H1 (cell line): ENCODE measurements at regions not wholly inside any gene's neighbourhood (a gene's known extent, or its start where the extent isn't known, plus 50 kb on each side); places are given as distances from the start of the nearest gene placed in this dataset.

Experiments used
- CTCF ChIA-PET: fragments of 300-600 bp; sonication (Branson Sonifier 250); formaldehyde crosslinking; loops from one replicate; lab custom pipeline; 2021; ENCODE audit not compliant: partially characterized antibody; lab: Charles Lee
- POLR2A ChIA-PET: fragments of 300-600 bp; sonication (Branson Sonifier 250); formaldehyde crosslinking; loops from one replicate; lab custom pipeline; 2021; ENCODE audit warnings: inconsistent platforms; ENCODE audit not compliant: partially characterized antibody; lab: Charles Lee
- DNase-seq, 2 experiments: peaks; one replicate each; pipeline versions ENCODE4 v3.0.0 to v3.0.0-alpha.2; 2010 to 2022; ENCODE audit warnings: low spot score in 2 of 2, low read depth in 1 of 2, mixed read lengths in 1 of 2
- FAIRE-seq: peaks from 2 replicates; lab custom pipeline; 2011; peaks lifted over from hg19 to GRCh38; lab: Jason Lieb, UNC
- H2AFZ ChIP-seq: 2 replicates; pipeline ENCODE4 v1.8.1; 2012; ENCODE audit warnings: low read length, inconsistent platforms
- H2AK5ac ChIP-seq: 2 replicates; pipeline ENCODE4 v1.6.1; 2013; ENCODE audit warnings: low read depth, low read length
- H2BK120ac ChIP-seq: replicated peaks from 2 replicates; pipeline ENCODE3; 2013; ENCODE audit warnings: low read depth, low read length, inconsistent platforms
- H2BK12ac ChIP-seq: 2 replicates; pipeline ENCODE4 v1.6.1; 2013; ENCODE audit warnings: low read depth, low read length
- H2BK15ac ChIP-seq: 2 replicates; pipeline ENCODE4 v1.6.1; 2013; ENCODE audit warnings: low read length
- H2BK20ac ChIP-seq: 2 replicates; pipeline ENCODE4 v1.6.1; 2013; ENCODE audit warnings: low read length
- H2BK5ac ChIP-seq: 2 replicates; pipeline ENCODE4 v1.6.1; 2013; ENCODE audit warnings: low read depth, low read length
- H3K14ac ChIP-seq: 2 replicates; pipeline ENCODE4 v1.6.1; 2013; ENCODE audit warnings: inconsistent platforms; ENCODE audit not compliant: insufficient read length
- H3K18ac ChIP-seq: 2 replicates; pipeline ENCODE4 v1.6.1; 2013; ENCODE audit warnings: low read length; ENCODE audit errors: extremely low read depth
- H3K23ac ChIP-seq: 2 replicates; pipeline ENCODE4 v1.6.1; 2013; ENCODE audit warnings: inconsistent platforms; ENCODE audit not compliant: insufficient read length
- H3K23me2 ChIP-seq: 2 replicates; pipeline ENCODE4 v1.6.1; 2013; ENCODE audit warnings: low read depth, low read length
- H3K27ac ChIP-seq: 2 replicates; pipeline ENCODE4 v1.6.1; 2011; ENCODE audit warnings: low read depth, low read length, inconsistent platforms
- H3K27me3 ChIP-seq, 4 experiments: replicated peaks in 1 of 4; 1 replicate in 1 of 4; 2 replicates in 3 of 4; pipeline versions ENCODE4 v1.6.1 to v1.8.1; 2011 to 2013; ENCODE audit warnings: low read length in 3 of 4, mild to moderate bottlenecking in 3 of 4, inconsistent platforms in 2 of 4, mixed read lengths in 2 of 4, moderate library complexity in 1 of 4; ENCODE audit not compliant: control insufficient read depth in 3 of 4, insufficient read depth in 3 of 4; ENCODE audit errors: extremely low read depth in 1 of 4
- H3K36me3 ChIP-seq, 4 experiments: 2 replicates each; pipeline versions ENCODE4 v1.6.1 to v1.8.1; 2011 to 2013; ENCODE audit warnings: mild to moderate bottlenecking in 4 of 4, low read length in 3 of 4, moderate library complexity in 2 of 4, control low read depth in 1 of 4, inconsistent platforms in 1 of 4; ENCODE audit not compliant: insufficient read depth in 4 of 4, control insufficient read depth in 2 of 4
- H3K4ac ChIP-seq: replicated peaks from 2 replicates; pipeline ENCODE3; 2013; ENCODE audit warnings: low read length, low read depth, mixed read lengths, inconsistent platforms; ENCODE audit not compliant: insufficient read length
- H3K4me1 ChIP-seq, 4 experiments: replicated peaks in 1 of 4; 1 replicate in 1 of 4; 2 replicates in 3 of 4; pipeline versions ENCODE4 v1.6.1 to v1.8.1; 2011 to 2013; ENCODE audit warnings: low read length in 3 of 4, inconsistent platforms in 2 of 4, mixed read lengths in 1 of 4; ENCODE audit not compliant: insufficient read depth in 4 of 4, control insufficient read depth in 3 of 4
- H3K4me2 ChIP-seq, 2 experiments: 2 replicates each; pipeline versions ENCODE4 v1.6.1 to v1.8.1; 2011 to 2013; ENCODE audit warnings: low read depth in 2 of 2, low read length in 2 of 2, control low read depth in 1 of 2, inconsistent platforms in 1 of 2, mild to moderate bottlenecking in 1 of 2; ENCODE audit not compliant: insufficient read depth in 1 of 2
- H3K4me3 ChIP-seq, 4 experiments: fragments of 200-600, 300-600 bp in 1 of 4; sonication (generic), shearing (Covaris generic), sonication (Bioruptor Twin) in 1 of 4; 2 replicates each; pipeline versions ENCODE4 v1.5.1 to v1.8.1; 2011 to 2016; ENCODE audit warnings: low read length in 4 of 4, low read depth in 3 of 4, control low read depth in 2 of 4, inconsistent platforms in 2 of 4, mild to moderate bottlenecking in 2 of 4, mixed read lengths in 1 of 4, moderate library complexity in 1 of 4; ENCODE audit not compliant: insufficient read depth in 2 of 4; ENCODE audit errors: extremely low read depth in 1 of 4
- H3K56ac ChIP-seq: replicated peaks from 2 replicates; pipeline ENCODE3; 2013; ENCODE audit warnings: low read depth, mild to moderate bottlenecking, mixed read lengths, low read length, inconsistent platforms; ENCODE audit not compliant: insufficient read length
- H3K79me1 ChIP-seq: 2 replicates; pipeline ENCODE4 v1.6.1; 2013; ENCODE audit warnings: low read depth, low read length, control low read depth
- H3K79me2 ChIP-seq, 2 experiments: 2 replicates each; pipeline versions ENCODE4 v1.6.1 to v1.8.1; 2012 to 2013; ENCODE audit warnings: low read length in 2 of 2, mild to moderate bottlenecking in 2 of 2, inconsistent platforms in 1 of 2; ENCODE audit not compliant: insufficient read depth in 2 of 2, control insufficient read depth in 1 of 2
- H3K9ac ChIP-seq, 4 experiments: replicated peaks in 1 of 4; 1 replicate in 1 of 4; 2 replicates in 3 of 4; pipeline versions ENCODE4 v1.6.1 to v1.8.1; 2011 to 2013; ENCODE audit warnings: low read depth in 3 of 4, low read length in 3 of 4, control low read depth in 2 of 4, mild to moderate bottlenecking in 2 of 4, moderate library complexity in 2 of 4, inconsistent platforms in 1 of 4; ENCODE audit errors: extremely low read depth in 1 of 4
- H3K9me3 ChIP-seq, 2 experiments: 2 replicates each; pipeline versions ENCODE4 v1.6.1 to v1.8.1; 2012 to 2013; ENCODE audit warnings: mild to moderate bottlenecking in 2 of 2, moderate library complexity in 2 of 2, control low read depth in 1 of 2, inconsistent platforms in 1 of 2, low read depth in 1 of 2, low read length in 1 of 2, mixed read lengths in 1 of 2; ENCODE audit not compliant: insufficient read depth in 2 of 2
- H4K20me1 ChIP-seq, 2 experiments: replicated peaks in 1 of 2; 2 replicates each; pipeline versions ENCODE3 to v1.8.1; 2011 to 2013; ENCODE audit warnings: inconsistent platforms in 2 of 2, low read length in 2 of 2, mild to moderate bottlenecking in 1 of 2; ENCODE audit not compliant: insufficient read depth in 2 of 2, control insufficient read depth in 1 of 2
- H4K5ac ChIP-seq: 2 replicates; pipeline ENCODE4 v1.6.1; 2013; ENCODE audit warnings: low read length, low read depth, mixed read lengths, inconsistent platforms; ENCODE audit not compliant: insufficient read length
- H4K8ac ChIP-seq: 2 replicates; pipeline ENCODE4 v1.8.0; 2013; ENCODE audit warnings: mild to moderate bottlenecking, moderate library complexity, low read length, inconsistent platforms; ENCODE audit not compliant: insufficient read depth; ENCODE audit errors: extremely low read depth
- H4K91ac ChIP-seq: replicated peaks from 2 replicates; pipeline ENCODE3; 2013; ENCODE audit warnings: low read length, mixed read lengths, inconsistent platforms; ENCODE audit not compliant: insufficient read length
- BACH1 ChIP-seq: IDR thresholded peaks from 2 replicates; pipeline ENCODE4 v1.6.1; 2012; ENCODE audit warnings: low read length, improper control_type of control experiment
- EZH2 ChIP-seq: fragments of 200-600 bp; sonication (generic); IDR thresholded peaks from 2 replicates; pipeline ENCODE4 v1.7.1; 2012; ENCODE audit warnings: low read depth, mild to moderate bottlenecking, moderate library complexity, low read length, inconsistent platforms; ENCODE audit not compliant: severe bottlenecking
- GTF2F1 ChIP-seq: IDR thresholded peaks from 2 replicates; pipeline ENCODE4 v1.6.1; 2012; ENCODE audit warnings: low read depth, low read length, improper control_type of control experiment, borderline replicate concordance
- HDAC6 ChIP-seq: IDR thresholded peaks from one replicate; pipeline ENCODE4 v1.7.1; 2012; ENCODE audit warnings: low read depth, mild to moderate bottlenecking, inconsistent platforms, low read length, moderate library complexity
- MAX ChIP-seq: IDR thresholded peaks from 2 replicates; pipeline ENCODE4 v1.6.1; 2012; ENCODE audit warnings: inconsistent platforms
- SAP30 ChIP-seq: fragments of 300-600 bp; sonication (generic); IDR thresholded peaks from 2 replicates; pipeline ENCODE4 v1.7.1; 2012; ENCODE audit warnings: low read length, moderate library complexity, mild to moderate bottlenecking, inconsistent platforms; ENCODE audit not compliant: insufficient read depth, insufficient replicate concordance
- TEAD4 ChIP-seq: IDR thresholded peaks from 2 replicates; pipeline ENCODE4 v1.6.1; 2012; ENCODE audit warnings: low read depth, low read length, inconsistent platforms, mixed read lengths
- WGBS, 2 experiments: shearing (Covaris generic) in 1 of 2; methylation state at CpG; one replicate each; pipeline versions ENCODE4 v1.1.6 to v1.1.7; 2013 to 2015; ENCODE audit warnings: low lambda C conversion rate in 2 of 2, mixed read lengths in 2 of 2, inconsistent platforms in 1 of 2, low coverage in 1 of 2, missing lambda C conversion rate in 1 of 2; ENCODE audit not compliant: insufficient replicate concordance in 2 of 2, insufficient coverage in 1 of 2, insufficient read length in 1 of 2; ENCODE audit errors: extremely low coverage in 1 of 2, missing lambda C conversion rate in 1 of 2; 5-methylcytosine and 5-hydroxymethylcytosine counted together
- TF ChIP-seq, protein P1 (sequence below): IDR thresholded peaks from 2 replicates; pipeline ENCODE4 v1.6.1; 2012; ENCODE audit warnings: inconsistent platforms

GRCh38 chr5:163748934-163749333 lies 243.5 kb downstream of the MAT2B start:
- WGBS, 2 experiments = 88% methylated on average over 3 of the region's 3 CpGs; no CpG with 5 or more reads in 1 of the 2 experiments
- POLR2A ChIA-PET = no interaction called here
- TF ChIP-seq EZH2 (no peak), BACH1 (no peak), HDAC6 (no peak), SAP30 (no peak), TEAD4 (no peak), GTF2F1 (no peak), MAX (no peak)
- TF ChIP-seq, protein P1, sequence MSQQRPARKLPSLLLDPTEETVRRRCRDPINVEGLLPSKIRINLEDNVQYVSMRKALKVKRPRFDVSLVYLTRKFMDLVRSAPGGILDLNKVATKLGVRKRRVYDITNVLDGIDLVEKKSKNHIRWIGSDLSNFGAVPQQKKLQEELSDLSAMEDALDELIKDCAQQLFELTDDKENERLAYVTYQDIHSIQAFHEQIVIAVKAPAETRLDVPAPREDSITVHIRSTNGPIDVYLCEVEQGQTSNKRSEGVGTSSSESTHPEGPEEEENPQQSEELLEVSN = no peak

More at GRCh38 chr5:163748934-163749333, 243.5 kb downstream of the MAT2B start:
- CTCF ChIA-PET = interaction anchor here (1.0 kb wide), 1 partner anchor 9 kb away, joined by 3 read pairs; no protein-coding TSS in a partner anchor
- Histone ChIP-seq H2BK5ac (no peak overlapping the region), H3K79me2 (no peaks in the 10 kb centered on the region), H2BK12ac (no peak overlapping the region), H3K23me2 (no peaks in the 10 kb centered on the region), H3K4ac (no peak overlapping the region), H3K4me3 (no peak overlapping the region), H2BK20ac (no peak overlapping the region), H3K36me3 (no peaks in the 10 kb centered on the region), H3K79me1 (no peaks in the 10 kb centered on the region), H2AFZ (no peak overlapping the region), H3K14ac (no peak overlapping the region), H2AK5ac (no peak overlapping the region), H2BK15ac (no peak overlapping the region), H3K23ac (no peak overlapping the region), H3K27ac (no peak overlapping the region), H4K5ac (no peak overlapping the region), H3K4me1 (no peaks in the 10 kb centered on the region), H3K56ac (no peak overlapping the region), H3K27me3 (no peaks in the 10 kb centered on the region), H3K9me3 (no peaks in the 10 kb centered on the region), H3K18ac (no peak overlapping the region), H4K20me1 (no peaks in the 10 kb centered on the region), H4K91ac (no peak overlapping the region), H2BK120ac (no peak overlapping the region), H3K4me2 (no peak overlapping the region), H4K8ac (no peak overlapping the region), H3K9ac (no peak overlapping the region)
- DNase-seq = no peak
- FAIRE-seq = no peak
